ENCODE measurements at regions not wholly inside any gene's neighbourhood (a gene's known extent, or its start where the extent isn't known, plus 50 kb on each side); places are given as distances from the start of the nearest gene placed in this dataset.

DNA sequence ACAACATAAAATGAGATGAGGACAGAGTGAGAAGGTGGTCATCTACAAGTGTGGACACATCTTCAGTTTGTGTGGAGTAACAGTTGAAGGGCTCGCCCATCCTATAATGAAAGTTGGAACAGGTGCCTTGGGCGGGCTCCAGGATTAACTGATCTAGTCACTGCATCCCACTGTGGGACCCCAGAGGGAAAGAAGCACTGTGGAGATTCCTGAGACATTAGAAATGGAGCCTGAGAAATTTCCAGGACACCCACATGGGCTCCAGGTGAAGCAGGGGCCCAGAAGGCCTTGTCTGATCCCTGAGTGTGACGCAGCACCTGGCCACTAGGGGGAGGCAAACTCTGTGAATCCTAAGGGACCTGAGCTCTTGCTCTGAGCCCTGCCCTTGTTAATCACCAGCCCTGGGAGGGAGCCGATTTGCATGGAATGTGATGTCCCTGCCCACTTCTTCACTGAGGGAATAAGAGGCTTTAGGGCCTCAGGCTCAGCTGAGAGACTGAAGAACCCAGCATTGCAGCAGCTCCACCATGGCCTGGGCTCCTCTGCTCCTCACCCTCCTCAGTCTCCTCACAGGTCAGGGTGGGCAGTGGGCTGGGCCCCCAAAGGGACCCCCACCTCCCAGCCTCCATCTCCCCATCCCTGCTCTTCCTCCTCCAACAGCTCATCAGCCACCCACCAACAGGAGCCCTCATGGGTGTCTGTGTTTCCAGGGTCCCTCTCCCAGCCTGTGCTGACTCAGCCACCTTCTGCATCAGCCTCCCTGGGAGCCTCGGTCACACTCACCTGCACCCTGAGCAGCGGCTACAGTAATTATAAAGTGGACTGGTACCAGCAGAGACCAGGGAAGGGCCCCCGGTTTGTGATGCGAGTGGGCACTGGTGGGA lies 98.4 kb downstream of the VPREB1 start:
- H3K27ac ChIP-seq (ENCODE audit: insufficient read depth, low read length) = no peak overlapping the region
- in situ Hi-C loops (cut with MboI; ENCODE audit: low sequenced_read_pairs) (no loop called here), dilution Hi-C loops (cut with HindIII; ENCODE audit: low sequenced_read_pairs, unreplicated experiment) (no loop called here), intact Hi-C loops (cut with micrococcal nuclease) (no loop called here)
- CTCF ChIA-PET = interaction anchor here (0.6 to 0.8 kb wide), 2 partner anchors 14 to 24 kb away, joined by 3 to 8 read pairs; no protein-coding TSS in a partner anchor
- H2AK5ac ChIP-seq (ENCODE audit: low read depth, low read length) = no peak overlapping the region
- H3K4me3 ChIP-seq (ENCODE audit: insufficient read depth, low read depth, low read length) = no peak overlapping the region
- no peak overlapping the region for H2AFZ ChIP-seq (replicated peaks; ENCODE audit: low read length, poor library complexity)
- 0 out of 2 replicates have a peak, but pooled peaks have one; percentile 49 for ATAC-seq (ENCODE audit: low read depth)
- H4K5ac ChIP-seq (ENCODE audit: low read depth, low read length) = no peak overlapping the region
- no peaks in the 10 kb centered on the region for H3K79me1 ChIP-seq (ENCODE audit: low read depth in 1 of 2, low read length in 2 of 2)
- no peaks in the 10 kb centered on the region for H3K36me3 ChIP-seq (ENCODE audit: control insufficient read depth, insufficient read depth, low read length)
- H3K4ac ChIP-seq (ENCODE audit: low read depth, low read length) = no peak overlapping the region
- no peak overlapping the region for H3K4me2 ChIP-seq (ENCODE audit: low read depth, low read length)
- no peak overlapping the region for H2BK20ac ChIP-seq (ENCODE audit: low read depth, low read length)
- H2BK5ac ChIP-seq (ENCODE audit: low read depth, low read length, poor library complexity, severe bottlenecking) = no peak overlapping the region
- H3K14ac ChIP-seq (replicated peaks; ENCODE audit: low read depth, low read length) = no peak overlapping the region
- WGBS, 2 experiments (ENCODE audit: extremely low coverage in 2 of 2, insufficient read length in 1 of 2) = 45% methylated on average over 4 of the region's 8 CpGs; no CpG with 5 or more reads in 1 of the 2 experiments
- H2AK9ac ChIP-seq (replicated peaks; ENCODE audit: low read depth, low read length, poor library complexity) = no peak overlapping the region
- no peak for DNase-seq
- H4K8ac ChIP-seq (ENCODE audit: low read depth in 2 of 2, low read length in 2 of 2) = no peak overlapping the region
- no peak overlapping the region for H3K18ac ChIP-seq (ENCODE audit: low read depth, low read length)
- no peak overlapping the region for H3K23ac ChIP-seq (ENCODE audit: low read depth, low read length)
- no peaks in the 10 kb centered on the region for H3K4me1 ChIP-seq (ENCODE audit: control insufficient read depth, insufficient read depth, low read length)
- TF ChIP-seq, protein P1, sequence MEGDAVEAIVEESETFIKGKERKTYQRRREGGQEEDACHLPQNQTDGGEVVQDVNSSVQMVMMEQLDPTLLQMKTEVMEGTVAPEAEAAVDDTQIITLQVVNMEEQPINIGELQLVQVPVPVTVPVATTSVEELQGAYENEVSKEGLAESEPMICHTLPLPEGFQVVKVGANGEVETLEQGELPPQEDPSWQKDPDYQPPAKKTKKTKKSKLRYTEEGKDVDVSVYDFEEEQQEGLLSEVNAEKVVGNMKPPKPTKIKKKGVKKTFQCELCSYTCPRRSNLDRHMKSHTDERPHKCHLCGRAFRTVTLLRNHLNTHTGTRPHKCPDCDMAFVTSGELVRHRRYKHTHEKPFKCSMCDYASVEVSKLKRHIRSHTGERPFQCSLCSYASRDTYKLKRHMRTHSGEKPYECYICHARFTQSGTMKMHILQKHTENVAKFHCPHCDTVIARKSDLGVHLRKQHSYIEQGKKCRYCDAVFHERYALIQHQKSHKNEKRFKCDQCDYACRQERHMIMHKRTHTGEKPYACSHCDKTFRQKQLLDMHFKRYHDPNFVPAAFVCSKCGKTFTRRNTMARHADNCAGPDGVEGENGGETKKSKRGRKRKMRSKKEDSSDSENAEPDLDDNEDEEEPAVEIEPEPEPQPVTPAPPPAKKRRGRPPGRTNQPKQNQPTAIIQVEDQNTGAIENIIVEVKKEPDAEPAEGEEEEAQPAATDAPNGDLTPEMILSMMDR (conservative IDR thresholded peaks at IDR 0.05; ENCODE audit: low read depth, low read length) = peak; percentile 49; the same call in 1 of the 2 replicates
- TF ChIP-seq MAZ (IDR thresholded peaks at IDR 0.05; ENCODE audit: borderline replicate concordance, low read depth, low read length) = no peak
- no peaks in the 10 kb centered on the region for H3K9me3 ChIP-seq (ENCODE audit: control insufficient read depth, insufficient read depth, low read length)
- no peaks in the 10 kb centered on the region for H3K9me1 ChIP-seq (ENCODE audit: insufficient read depth, low read length)
- H3K56ac ChIP-seq (ENCODE audit: extremely low read depth, insufficient read depth, low read length) = no peak overlapping the region
- POLR2A ChIA-PET (ENCODE audit: unreplicated experiment) = no interaction called here
- no peaks in the 10 kb centered on the region for H4K20me1 ChIP-seq (ENCODE audit: insufficient read depth, low read length)
- H3K9ac ChIP-seq (ENCODE audit: low read depth, low read length) = no peak overlapping the region
- no peak overlapping the region for H2BK15ac ChIP-seq (ENCODE audit: low read depth, low read length)
- no TSS peak for BruUV-seq (replicated peaks)
- H2BK120ac ChIP-seq (ENCODE audit: low read depth, low read length) = no peak overlapping the region
- no peak overlapping the region for H4K91ac ChIP-seq (ENCODE audit: insufficient read depth, low read depth, low read length)
- peaks cover 19% of the 10 kb centered on the region for H3K27me3 ChIP-seq (ENCODE audit: control insufficient read depth, insufficient read depth, low read length)

All from IMR-90 (cell line).